H1 (cell line): ENCODE measurements at regions not wholly inside any gene's neighbourhood (a gene's known extent, or its start where the extent isn't known, plus 50 kb on each side); places are given as distances from the start of the nearest gene placed in this dataset.

Source experiments
- CTCF ChIA-PET: fragments of 300-600 bp; sonication (Branson Sonifier 250); formaldehyde crosslinking; loops from one replicate; lab custom pipeline; 2021; ENCODE audit not compliant: partially characterized antibody; lab: Charles Lee
- POLR2A ChIA-PET: fragments of 300-600 bp; sonication (Branson Sonifier 250); formaldehyde crosslinking; loops from one replicate; lab custom pipeline; 2021; ENCODE audit warnings: inconsistent platforms; ENCODE audit not compliant: partially characterized antibody; lab: Charles Lee
- DNase-seq, 2 experiments: peaks; one replicate each; pipeline versions ENCODE4 v3.0.0 to v3.0.0-alpha.2; 2010 to 2022; ENCODE audit warnings: low spot score in 2 of 2, low read depth in 1 of 2, mixed read lengths in 1 of 2
- FAIRE-seq: peaks from 2 replicates; lab custom pipeline; 2011; peaks lifted over from hg19 to GRCh38; lab: Jason Lieb, UNC
- H2AFZ ChIP-seq: 2 replicates; pipeline ENCODE4 v1.8.1; 2012; ENCODE audit warnings: low read length, inconsistent platforms
- H2AK5ac ChIP-seq: 2 replicates; pipeline ENCODE4 v1.6.1; 2013; ENCODE audit warnings: low read depth, low read length
- H2BK120ac ChIP-seq: replicated peaks from 2 replicates; pipeline ENCODE3; 2013; ENCODE audit warnings: low read depth, low read length, inconsistent platforms
- H2BK12ac ChIP-seq: 2 replicates; pipeline ENCODE4 v1.6.1; 2013; ENCODE audit warnings: low read depth, low read length
- H2BK15ac ChIP-seq: 2 replicates; pipeline ENCODE4 v1.6.1; 2013; ENCODE audit warnings: low read length
- H2BK20ac ChIP-seq: 2 replicates; pipeline ENCODE4 v1.6.1; 2013; ENCODE audit warnings: low read length
- H2BK5ac ChIP-seq: 2 replicates; pipeline ENCODE4 v1.6.1; 2013; ENCODE audit warnings: low read depth, low read length
- H3K14ac ChIP-seq: 2 replicates; pipeline ENCODE4 v1.6.1; 2013; ENCODE audit warnings: inconsistent platforms; ENCODE audit not compliant: insufficient read length
- H3K18ac ChIP-seq: 2 replicates; pipeline ENCODE4 v1.6.1; 2013; ENCODE audit warnings: low read length; ENCODE audit errors: extremely low read depth
- H3K23ac ChIP-seq: 2 replicates; pipeline ENCODE4 v1.6.1; 2013; ENCODE audit warnings: inconsistent platforms; ENCODE audit not compliant: insufficient read length
- H3K23me2 ChIP-seq: 2 replicates; pipeline ENCODE4 v1.6.1; 2013; ENCODE audit warnings: low read depth, low read length
- H3K27ac ChIP-seq: 2 replicates; pipeline ENCODE4 v1.6.1; 2011; ENCODE audit warnings: low read depth, low read length, inconsistent platforms
- H3K27me3 ChIP-seq, 4 experiments: replicated peaks in 1 of 4; 1 replicate in 1 of 4; 2 replicates in 3 of 4; pipeline versions ENCODE4 v1.6.1 to v1.8.1; 2011 to 2013; ENCODE audit warnings: low read length in 3 of 4, mild to moderate bottlenecking in 3 of 4, inconsistent platforms in 2 of 4, mixed read lengths in 2 of 4, moderate library complexity in 1 of 4; ENCODE audit not compliant: control insufficient read depth in 3 of 4, insufficient read depth in 3 of 4; ENCODE audit errors: extremely low read depth in 1 of 4
- H3K36me3 ChIP-seq, 4 experiments: 2 replicates each; pipeline versions ENCODE4 v1.6.1 to v1.8.1; 2011 to 2013; ENCODE audit warnings: mild to moderate bottlenecking in 4 of 4, low read length in 3 of 4, moderate library complexity in 2 of 4, control low read depth in 1 of 4, inconsistent platforms in 1 of 4; ENCODE audit not compliant: insufficient read depth in 4 of 4, control insufficient read depth in 2 of 4
- H3K4ac ChIP-seq: replicated peaks from 2 replicates; pipeline ENCODE3; 2013; ENCODE audit warnings: low read length, low read depth, mixed read lengths, inconsistent platforms; ENCODE audit not compliant: insufficient read length
- H3K4me1 ChIP-seq, 4 experiments: replicated peaks in 1 of 4; 1 replicate in 1 of 4; 2 replicates in 3 of 4; pipeline versions ENCODE4 v1.6.1 to v1.8.1; 2011 to 2013; ENCODE audit warnings: low read length in 3 of 4, inconsistent platforms in 2 of 4, mixed read lengths in 1 of 4; ENCODE audit not compliant: insufficient read depth in 4 of 4, control insufficient read depth in 3 of 4
- H3K4me2 ChIP-seq, 2 experiments: 2 replicates each; pipeline versions ENCODE4 v1.6.1 to v1.8.1; 2011 to 2013; ENCODE audit warnings: low read depth in 2 of 2, low read length in 2 of 2, control low read depth in 1 of 2, inconsistent platforms in 1 of 2, mild to moderate bottlenecking in 1 of 2; ENCODE audit not compliant: insufficient read depth in 1 of 2
- H3K4me3 ChIP-seq, 4 experiments: fragments of 200-600, 300-600 bp in 1 of 4; sonication (generic), shearing (Covaris generic), sonication (Bioruptor Twin) in 1 of 4; 2 replicates each; pipeline versions ENCODE4 v1.5.1 to v1.8.1; 2011 to 2016; ENCODE audit warnings: low read length in 4 of 4, low read depth in 3 of 4, control low read depth in 2 of 4, inconsistent platforms in 2 of 4, mild to moderate bottlenecking in 2 of 4, mixed read lengths in 1 of 4, moderate library complexity in 1 of 4; ENCODE audit not compliant: insufficient read depth in 2 of 4; ENCODE audit errors: extremely low read depth in 1 of 4
- H3K56ac ChIP-seq: replicated peaks from 2 replicates; pipeline ENCODE3; 2013; ENCODE audit warnings: low read depth, mild to moderate bottlenecking, mixed read lengths, low read length, inconsistent platforms; ENCODE audit not compliant: insufficient read length
- H3K79me1 ChIP-seq: 2 replicates; pipeline ENCODE4 v1.6.1; 2013; ENCODE audit warnings: low read depth, low read length, control low read depth
- H3K79me2 ChIP-seq, 2 experiments: 2 replicates each; pipeline versions ENCODE4 v1.6.1 to v1.8.1; 2012 to 2013; ENCODE audit warnings: low read length in 2 of 2, mild to moderate bottlenecking in 2 of 2, inconsistent platforms in 1 of 2; ENCODE audit not compliant: insufficient read depth in 2 of 2, control insufficient read depth in 1 of 2
- H3K9ac ChIP-seq, 4 experiments: replicated peaks in 1 of 4; 1 replicate in 1 of 4; 2 replicates in 3 of 4; pipeline versions ENCODE4 v1.6.1 to v1.8.1; 2011 to 2013; ENCODE audit warnings: low read depth in 3 of 4, low read length in 3 of 4, control low read depth in 2 of 4, mild to moderate bottlenecking in 2 of 4, moderate library complexity in 2 of 4, inconsistent platforms in 1 of 4; ENCODE audit errors: extremely low read depth in 1 of 4
- H3K9me3 ChIP-seq, 2 experiments: 2 replicates each; pipeline versions ENCODE4 v1.6.1 to v1.8.1; 2012 to 2013; ENCODE audit warnings: mild to moderate bottlenecking in 2 of 2, moderate library complexity in 2 of 2, control low read depth in 1 of 2, inconsistent platforms in 1 of 2, low read depth in 1 of 2, low read length in 1 of 2, mixed read lengths in 1 of 2; ENCODE audit not compliant: insufficient read depth in 2 of 2
- H4K20me1 ChIP-seq, 2 experiments: replicated peaks in 1 of 2; 2 replicates each; pipeline versions ENCODE3 to v1.8.1; 2011 to 2013; ENCODE audit warnings: inconsistent platforms in 2 of 2, low read length in 2 of 2, mild to moderate bottlenecking in 1 of 2; ENCODE audit not compliant: insufficient read depth in 2 of 2, control insufficient read depth in 1 of 2
- H4K5ac ChIP-seq: 2 replicates; pipeline ENCODE4 v1.6.1; 2013; ENCODE audit warnings: low read length, low read depth, mixed read lengths, inconsistent platforms; ENCODE audit not compliant: insufficient read length
- H4K8ac ChIP-seq: 2 replicates; pipeline ENCODE4 v1.8.0; 2013; ENCODE audit warnings: mild to moderate bottlenecking, moderate library complexity, low read length, inconsistent platforms; ENCODE audit not compliant: insufficient read depth; ENCODE audit errors: extremely low read depth
- H4K91ac ChIP-seq: replicated peaks from 2 replicates; pipeline ENCODE3; 2013; ENCODE audit warnings: low read length, mixed read lengths, inconsistent platforms; ENCODE audit not compliant: insufficient read length
- CBX8 ChIP-seq: fragments of 300-800, 300-1000 bp; sonication (generic); IDR thresholded peaks from 2 replicates; pipeline ENCODE4 v1.7.1; 2016; ENCODE audit warnings: low read depth, low read length, borderline replicate concordance
- EP300 ChIP-seq, 2 experiments: IDR thresholded peaks; 1 replicate in 1 of 2; 2 replicates in 1 of 2; pipeline ENCODE4 v1.6.1; 2011 to 2012; ENCODE audit warnings: low read depth in 2 of 2, low read length in 2 of 2, mild to moderate bottlenecking in 2 of 2, borderline replicate concordance in 1 of 2, inconsistent platforms in 1 of 2, moderate library complexity in 1 of 2
- MAFK ChIP-seq: IDR thresholded peaks from 2 replicates; pipeline ENCODE4 v1.6.1; 2012; ENCODE audit warnings: low read depth, mild to moderate bottlenecking, improper control_type of control experiment, low read length
- SIN3A ChIP-seq, 2 experiments: IDR thresholded peaks in 1 of 2; conservative IDR thresholded peaks in 1 of 2; 2 replicates each; pipeline ENCODE4 v1.6.1; 2011 to 2012; ENCODE audit warnings: low read length in 2 of 2, improper control_type of control experiment in 1 of 2, low read depth in 1 of 2, mild to moderate bottlenecking in 1 of 2
- ZNF274 ChIP-seq: IDR thresholded peaks from 2 replicates; pipeline ENCODE4 v1.7.0; 2012; ENCODE audit warnings: low read length, borderline replicate concordance; ENCODE audit errors: extremely low read depth
- WGBS, 2 experiments: shearing (Covaris generic) in 1 of 2; methylation state at CpG; one replicate each; pipeline versions ENCODE4 v1.1.6 to v1.1.7; 2013 to 2015; ENCODE audit warnings: low lambda C conversion rate in 2 of 2, mixed read lengths in 2 of 2, inconsistent platforms in 1 of 2, low coverage in 1 of 2, missing lambda C conversion rate in 1 of 2; ENCODE audit not compliant: insufficient replicate concordance in 2 of 2, insufficient coverage in 1 of 2, insufficient read length in 1 of 2; ENCODE audit errors: extremely low coverage in 1 of 2, missing lambda C conversion rate in 1 of 2; 5-methylcytosine and 5-hydroxymethylcytosine counted together

DNA sequence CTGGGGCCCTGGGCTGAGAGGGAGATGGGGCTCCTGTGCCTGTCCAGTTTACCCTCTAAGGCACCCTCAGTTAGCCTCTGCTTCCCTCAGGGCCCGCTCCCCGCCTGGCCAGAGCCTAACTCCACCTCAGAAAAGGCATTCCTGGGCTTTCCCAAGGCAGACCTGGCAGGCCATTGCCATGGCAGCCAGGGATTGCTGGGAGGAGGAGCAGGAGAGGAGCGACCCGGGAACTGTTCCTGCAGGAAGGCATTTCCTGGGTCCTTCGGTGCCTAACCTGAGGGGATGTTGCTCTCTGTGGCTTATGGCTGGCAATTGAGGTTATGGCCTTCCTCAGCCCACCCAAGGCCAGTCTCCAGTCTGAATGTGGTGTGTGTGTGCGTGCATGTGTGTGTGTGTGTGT, 131.3 kb downstream of the PJA1 start:
- no peak for TF ChIP-seq MAFK
- TF ChIP-seq ZNF274: no peak
- no peak for TF ChIP-seq CBX8
- no peak for TF ChIP-seq SIN3A (conservative IDR thresholded peaks at IDR 0.05 in 1 of 2, IDR thresholded peaks at IDR 0.05 in 1 of 2; ENCODE audit: low read depth in 1 of 2, low read length in 2 of 2)
- TF ChIP-seq EP300 (IDR thresholded peaks at IDR 0.05; ENCODE audit: borderline replicate concordance in 1 of 2, low read depth in 2 of 2, low read length in 2 of 2): no peak
- Histone ChIP-seq H3K9me3 (no peaks in the 10 kb centered on the region), H2BK15ac (no peak overlapping the region), H2BK120ac (no peak overlapping the region), H4K20me1 (no peaks in the 10 kb centered on the region), H3K4me2 (no peak overlapping the region), H3K18ac (no peak overlapping the region), H3K27ac (no peak overlapping the region), H3K56ac (no peak overlapping the region), H3K4me3 (no peak overlapping the region), H3K79me1 (no peaks in the 10 kb centered on the region), H3K9ac (no peak overlapping the region), H3K14ac (no peak overlapping the region), H2AFZ (no peak overlapping the region), H3K79me2 (no peaks in the 10 kb centered on the region), H3K23ac (no peak overlapping the region), H2BK5ac (no peak overlapping the region), H4K91ac (no peak overlapping the region), H2BK20ac (no peak overlapping the region), H3K27me3 (no peaks in the 10 kb centered on the region), H2BK12ac (no peak overlapping the region), H3K4ac (no peak overlapping the region), H3K4me1 (peaks cover 0 to 11% (median 4%) of the 10 kb centered on the region in 4 experiments; a peak in 5 of 7 replicates), H3K36me3 (no peaks in the 10 kb centered on the region), H3K23me2 (no peaks in the 10 kb centered on the region), H4K8ac (peak overlapping the region; percentile 47; the same call in 1 of the 2 replicates), H4K5ac (no peak overlapping the region), H2AK5ac (no peak overlapping the region)
- FAIRE-seq (no peak), DNase-seq (peak in 1 of 2 experiments; percentile 45)
- ChIA-PET CTCF (interaction anchor here (0.7 to 1.5 kb wide), 3 partner anchors 10 to 211 kb away, joined by 3 to 5 read pairs (median 3); no protein-coding TSS in a partner anchor), POLR2A (no interaction called here)
- 95% methylated on average over 4 of the region's 6 CpGs; no CpG with 5 or more reads in 1 of the 2 experiments for WGBS, 2 experiments
